Aorta (tissue), 5 donors: ENCODE measurements at regions not wholly inside any gene's neighbourhood (a gene's known extent, or its start where the extent isn't known, plus 50 kb on each side); places are given as distances from the start of the nearest gene placed in this dataset.

ENCODE experiments used
- ATAC-seq: fragments of 200-7000 bp; cut with Tn5 transposase; one replicate; pipeline ENCODE4 v1.9.1; 2022; ENCODE audit warnings: moderate library complexity; ENCODE audit not compliant: low FRiP score
- DNase-seq, 2 donors: peaks; one replicate each; pipeline ENCODE4 v3.0.0-alpha.2; 2020
- H3K27ac ChIP-seq, 2 donors: one replicate each; pipeline ENCODE4 v1.5.1; 2013; ENCODE audit warnings: low read length in 2 of 2, mild to moderate bottlenecking in 2 of 2, moderate library complexity in 2 of 2, control low read depth in 1 of 2, inconsistent platforms in 1 of 2, low read depth in 1 of 2
- H3K27me3 ChIP-seq, 2 donors: one replicate each; pipeline ENCODE4 v1.6.1; 2013; ENCODE audit warnings: control low read depth in 1 of 2, low read length in 1 of 2, mild to moderate bottlenecking in 1 of 2, moderate library complexity in 1 of 2; ENCODE audit not compliant: insufficient read depth in 2 of 2, control insufficient read depth in 1 of 2
- H3K36me3 ChIP-seq, 2 donors: one replicate each; pipeline ENCODE4 v1.6.1; 2013; ENCODE audit warnings: control low read depth in 1 of 2, low read length in 1 of 2, mild to moderate bottlenecking in 1 of 2; ENCODE audit not compliant: insufficient read depth in 2 of 2, control insufficient read depth in 1 of 2
- H3K4me1 ChIP-seq, 2 donors: one replicate each; pipeline ENCODE4 v1.6.1; 2013; ENCODE audit warnings: low read length in 2 of 2, control low read depth in 1 of 2, mild to moderate bottlenecking in 1 of 2, moderate library complexity in 1 of 2; ENCODE audit not compliant: insufficient read depth in 2 of 2, control insufficient read depth in 1 of 2
- H3K4me3 ChIP-seq, 2 donors: one replicate each; pipeline ENCODE4 v1.5.1; 2013; ENCODE audit warnings: low read length in 2 of 2, control low read depth in 1 of 2, mild to moderate bottlenecking in 1 of 2
- H3K9me3 ChIP-seq: one replicate; pipeline ENCODE4 v1.6.1; 2013; ENCODE audit warnings: mild to moderate bottlenecking, low read length; ENCODE audit not compliant: control insufficient read depth
- WGBS, 2 donors: extraction: QIAGEN DNeasy Blood & Tissue Kit; methylation state at CpG; one replicate each; pipeline ENCODE4 v1.1.7; 2013; 5-methylcytosine and 5-hydroxymethylcytosine counted together
- intact Hi-C, 2 donors: fragments of 100-400 bp; cut with DNase I; formaldehyde crosslinking; loops; one replicate each; pipeline versions ENCODE4 v1.14.2 to v1.15.0; 2022
- donor health status: healthy with polysubstance abuse.
- donor health status: Bipolar disorder and iron deficiency.
- donor health status: DM: no; HTN: no; CAD: no.
- donor health status: DM: no; HTN: no; CAD: no.
- donor health status: DM: yes; HTN: yes; CAD: no.

DNA sequence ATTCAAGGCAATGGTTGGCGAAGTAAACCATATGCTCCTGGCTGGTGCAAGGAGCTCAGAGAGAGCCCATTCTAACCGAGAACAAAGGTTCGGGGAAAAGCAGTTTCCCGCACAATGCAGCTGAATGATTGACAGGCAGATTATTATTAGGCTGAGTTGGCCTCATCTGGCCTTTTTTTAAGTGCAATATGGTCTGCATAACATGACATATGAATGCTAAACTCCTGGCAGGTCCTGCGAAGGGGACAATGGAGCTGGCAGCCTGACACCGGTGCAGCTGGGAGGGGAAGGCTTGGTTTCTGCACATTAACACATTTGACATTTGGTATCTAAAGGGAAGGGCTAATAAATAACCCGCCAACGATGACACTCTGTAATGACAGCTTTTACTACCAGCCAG is 92.0 kb downstream of the MIS18A start:
- H3K9me3 ChIP-seq, result no peaks in the 10 kb centered on the region
- H3K4me3 ChIP-seq, result no peak overlapping the region
- no peak overlapping the region for H3K27ac ChIP-seq
- ATAC-seq (no peak), DNase-seq (no peak)
- WGBS, 2 donors, result 74 to 75% methylated on average over 8 of the region's 8 CpGs
- H3K36me3 ChIP-seq, result no peaks in the 10 kb centered on the region
- no peaks in the 10 kb centered on the region for H3K27me3 ChIP-seq
- no peaks in the 10 kb centered on the region for H3K4me1 ChIP-seq
- intact Hi-C loops, result no loop called here

DNA sequence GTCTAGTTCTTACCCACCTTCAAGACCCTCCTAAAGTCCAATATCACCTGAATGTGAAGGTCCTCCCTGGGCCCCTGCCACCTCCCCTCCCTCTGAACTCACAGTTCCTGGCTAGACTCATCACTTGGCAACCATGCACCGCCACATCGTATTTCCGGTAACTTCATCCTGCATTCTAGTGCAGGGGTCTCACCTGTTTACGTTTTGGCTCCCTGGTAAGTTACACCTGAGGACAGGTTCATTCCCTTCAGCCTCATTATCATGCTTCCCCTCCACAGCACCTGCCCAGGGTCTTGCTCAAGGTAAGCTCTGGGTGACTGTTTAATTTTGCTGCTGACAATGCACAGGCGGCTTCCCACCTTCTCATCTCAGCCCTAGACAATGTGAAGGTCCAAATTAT is 93.1 kb downstream of the MIS18A start:
- no peaks in the 10 kb centered on the region for H3K4me1 ChIP-seq
- ATAC-seq (no peak), DNase-seq (no peak)
- no peaks in the 10 kb centered on the region for H3K36me3 ChIP-seq
- H3K27ac ChIP-seq, result no peak overlapping the region
- intact Hi-C loops, result no loop called here
- no peak overlapping the region for H3K4me3 ChIP-seq
- 95 to 96% methylated on average over 5 of the region's 5 CpGs for WGBS, 2 donors
- no peaks in the 10 kb centered on the region for H3K9me3 ChIP-seq
- H3K27me3 ChIP-seq, result no peaks in the 10 kb centered on the region

DNA sequence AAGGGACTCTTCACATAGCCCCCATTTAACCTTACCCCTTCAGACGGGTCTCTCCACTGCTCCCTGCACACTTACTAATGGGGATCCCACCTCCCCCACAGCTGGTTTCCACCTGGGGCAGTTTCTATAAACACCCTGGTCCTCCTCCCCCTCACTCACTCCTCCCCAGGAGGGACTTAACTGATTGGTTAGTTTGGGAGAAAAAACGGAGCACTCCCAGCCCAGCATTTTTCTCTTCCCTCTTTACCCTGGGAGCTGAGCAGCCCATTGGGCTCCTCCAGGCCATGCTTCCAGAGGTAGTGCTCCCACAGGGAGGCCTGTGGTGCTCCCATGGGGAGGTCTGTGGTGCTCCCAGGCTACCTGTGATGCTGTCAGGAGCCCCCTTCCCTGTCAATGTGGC is 93.7 kb downstream of the MIS18A start:
- Histone ChIP-seq H3K4me3 (no peak overlapping the region), H3K27ac (no peak overlapping the region), H3K9me3 (no peaks in the 10 kb centered on the region), H3K4me1 (no peaks in the 10 kb centered on the region), H3K36me3 (no peaks in the 10 kb centered on the region), H3K27me3 (no peaks in the 10 kb centered on the region)
- ATAC-seq (no peak), DNase-seq (no peak)
- intact Hi-C loops, result no loop called here
- 73 to 90% methylated on average over 2 of the region's 2 CpGs for WGBS, 2 donors

DNA sequence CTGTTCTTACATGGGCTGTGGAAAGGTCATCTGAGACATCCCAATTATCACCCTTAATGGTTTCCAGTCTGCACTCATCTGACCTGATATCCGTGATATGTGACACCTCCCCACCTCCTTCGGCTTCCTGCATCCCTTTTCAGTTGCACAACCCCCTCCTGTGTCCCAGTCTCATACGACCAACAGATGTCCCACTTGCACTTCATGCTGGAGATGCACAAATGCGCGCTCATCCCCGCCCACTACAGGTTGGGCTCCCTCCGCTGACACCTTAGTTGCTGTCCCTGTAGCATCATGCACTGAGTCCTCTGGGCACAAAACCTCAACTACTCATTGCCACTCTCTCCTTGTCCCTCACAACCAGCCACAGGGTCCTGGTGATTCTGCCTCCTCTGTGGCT is 94.4 kb downstream of the MIS18A start:
- Histone ChIP-seq H3K4me3 (no peak overlapping the region), H3K36me3 (no peaks in the 10 kb centered on the region), H3K27ac (no peak overlapping the region), H3K4me1 (no peaks in the 10 kb centered on the region), H3K27me3 (no peaks in the 10 kb centered on the region), H3K9me3 (no peaks in the 10 kb centered on the region)
- DNase-seq (no peak), ATAC-seq (no peak)
- intact Hi-C loops, result no loop called here
- WGBS, 2 donors, result 81 to 85% methylated on average over 7 of the region's 7 CpGs

DNA sequence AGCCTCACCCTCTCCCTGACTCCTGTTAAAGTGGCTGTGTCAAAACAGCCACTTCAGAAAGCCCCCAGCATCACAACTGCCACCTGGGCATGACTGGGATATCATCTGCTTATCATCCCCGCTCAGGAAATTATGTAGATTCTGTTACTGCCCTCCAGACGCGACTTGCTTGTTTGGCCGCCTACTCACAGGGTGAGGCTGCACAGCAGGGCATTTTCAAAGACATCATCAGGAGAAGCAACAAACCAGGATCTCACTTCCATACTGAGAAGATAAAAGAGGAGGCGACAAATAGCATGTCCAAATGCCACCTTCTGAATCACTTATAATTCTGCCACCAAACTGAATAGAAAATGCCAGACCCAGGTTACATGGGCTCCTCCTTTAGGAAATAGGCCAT is 94.8 kb downstream of the MIS18A start:
- ATAC-seq, result no peak
- no peak for DNase-seq
- 79 to 86% methylated on average over 5 of the region's 5 CpGs for WGBS, 2 donors

DNA sequence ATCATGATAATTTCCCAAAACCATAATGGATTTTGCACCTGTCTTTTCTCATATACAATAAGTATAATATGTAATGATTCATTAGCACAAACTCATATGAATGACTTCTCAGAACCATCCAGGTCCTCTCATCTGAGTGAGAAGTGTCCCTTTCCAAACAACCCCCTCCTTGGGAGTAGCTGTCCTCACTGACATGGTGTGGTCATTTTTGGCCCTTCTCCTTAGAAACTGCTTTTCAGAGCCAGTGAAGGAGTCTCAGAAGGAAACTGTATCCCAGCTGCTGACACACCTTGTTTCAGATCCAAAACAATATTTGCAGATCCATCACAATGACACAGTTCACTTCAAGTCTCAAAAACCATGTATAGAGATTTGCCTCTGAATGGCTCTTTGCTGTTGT is 95.5 kb downstream of the MIS18A start:
- Histone ChIP-seq H3K4me3 (no peak overlapping the region), H3K4me1 (no peaks in the 10 kb centered on the region), H3K27ac (no peak overlapping the region), H3K9me3 (no peaks in the 10 kb centered on the region), H3K27me3 (no peaks in the 10 kb centered on the region), H3K36me3 (no peaks in the 10 kb centered on the region)
- intact Hi-C loops, result no loop called here
- ATAC-seq, result no peak
- no peak for DNase-seq

More for the DNA sequence above, 94.8 kb downstream of the MIS18A start:
- H3K36me3 ChIP-seq, result no peaks in the 10 kb centered on the region
- H3K9me3 ChIP-seq, result no peaks in the 10 kb centered on the region
- H3K27ac ChIP-seq, result no peak overlapping the region
- H3K4me1 ChIP-seq, result no peaks in the 10 kb centered on the region
- intact Hi-C loops, result no loop called here
- H3K4me3 ChIP-seq, result no peak overlapping the region
- H3K27me3 ChIP-seq, result no peaks in the 10 kb centered on the region

DNA sequence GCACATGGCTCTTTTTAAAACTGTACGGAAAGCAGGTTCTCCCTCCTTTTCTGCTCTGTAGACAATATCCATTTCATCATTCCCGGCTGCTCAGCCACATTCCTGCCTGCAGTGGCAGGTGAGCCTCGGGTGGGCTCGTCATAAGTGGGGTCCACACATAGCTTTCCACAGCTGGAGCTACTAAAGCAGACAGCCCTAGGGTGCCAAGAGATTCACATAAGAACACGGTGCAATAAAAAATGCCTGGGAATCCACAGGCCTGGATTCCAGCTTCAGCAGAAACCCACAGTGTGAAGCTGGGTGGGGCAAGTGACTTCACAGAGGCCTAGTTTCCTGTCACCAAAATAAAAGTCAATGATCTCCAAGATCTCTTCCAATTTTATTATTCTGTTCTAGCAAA is 96.4 kb downstream of the MIS18A start:
- no peaks in the 10 kb centered on the region for H3K27me3 ChIP-seq
- no peak for ATAC-seq
- 82 to 86% methylated on average over 5 of the region's 5 CpGs for WGBS, 2 donors
- DNase-seq, result no peak
- H3K9me3 ChIP-seq, result no peaks in the 10 kb centered on the region
- no peaks in the 10 kb centered on the region for H3K36me3 ChIP-seq
- no peak overlapping the region for H3K27ac ChIP-seq
- intact Hi-C loops, result no loop called here
- H3K4me3 ChIP-seq, result no peak overlapping the region
- no peaks in the 10 kb centered on the region for H3K4me1 ChIP-seq

DNA sequence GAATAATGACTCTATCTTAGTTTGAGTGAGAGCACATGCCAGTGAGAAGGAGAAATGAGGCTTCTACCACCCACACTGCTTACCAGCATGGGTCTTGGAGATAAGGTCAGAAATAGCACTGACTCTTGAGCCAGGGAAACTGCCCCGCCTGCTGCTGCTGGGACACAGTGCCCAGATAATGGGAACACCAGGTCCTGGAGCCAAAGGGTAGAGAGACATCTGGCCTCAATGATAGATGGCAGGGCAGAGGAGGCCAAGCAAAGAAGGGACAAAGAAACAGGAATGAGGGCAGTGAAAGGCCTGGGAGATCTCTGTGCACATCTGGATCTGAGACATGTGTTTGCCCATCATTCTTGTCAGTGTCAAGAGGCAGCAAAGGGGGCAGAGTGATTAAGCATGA is 97.4 kb downstream of the MIS18A start:
- no peaks in the 10 kb centered on the region for H3K4me1 ChIP-seq
- ATAC-seq (no peak), DNase-seq (no peak)
- no peak overlapping the region for H3K27ac ChIP-seq
- 75 to 90% methylated on average over 1 of the region's 1 CpG for WGBS, 2 donors
- intact Hi-C loops, result no loop called here
- no peaks in the 10 kb centered on the region for H3K9me3 ChIP-seq
- H3K27me3 ChIP-seq, result no peaks in the 10 kb centered on the region
- no peak overlapping the region for H3K4me3 ChIP-seq
- H3K36me3 ChIP-seq, result no peaks in the 10 kb centered on the region

DNA sequence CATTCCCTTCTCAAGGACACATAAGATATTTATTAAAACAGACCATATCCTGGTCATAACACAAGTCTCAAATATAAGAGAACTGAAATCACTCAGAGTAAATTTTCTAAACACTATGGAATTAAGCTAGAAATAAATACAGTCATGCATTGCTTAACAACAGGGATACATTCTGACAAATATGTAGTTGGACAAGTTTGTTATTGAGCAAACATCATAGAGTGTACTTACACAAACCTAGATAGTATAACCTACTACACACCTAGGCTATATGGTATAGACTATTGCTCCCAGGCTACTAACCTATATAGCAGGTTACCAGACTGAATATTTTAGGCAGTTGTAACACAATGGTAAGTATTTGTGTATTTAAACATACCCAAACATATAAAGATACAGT is 104.0 kb downstream of the MIS18A start:
- Histone ChIP-seq H3K36me3 (no peaks in the 10 kb centered on the region), H3K9me3 (no peaks in the 10 kb centered on the region), H3K4me1 (no peaks in the 10 kb centered on the region), H3K4me3 (no peak overlapping the region), H3K27ac (no peak overlapping the region), H3K27me3 (no peaks in the 10 kb centered on the region)
- ATAC-seq (no peak), DNase-seq (no peak)
- intact Hi-C loops, result no loop called here
